ENCODE measurements at regions not wholly inside any gene's neighbourhood (a gene's known extent, or its start where the extent isn't known, plus 50 kb on each side); places are given as distances from the start of the nearest gene placed in this dataset. TPM values are rescaled to one million over a fixed set of nuclear protein-coding genes. Genes with fewer than 3 reads are reported as not detected.

Small RNAs in the stretch of these regions (small RNA-seq; reads per million reads assigned to genes)
- not detected for gene AC023141.11
- gene AC023141.12, result not detected
- not detected for gene AC023141.8

Data from frontal cortex (tissue), 1 donor.